ENCODE measurements at regions not wholly inside any gene's neighbourhood (a gene's known extent, or its start where the extent isn't known, plus 50 kb on each side); places are given as distances from the start of the nearest gene placed in this dataset.
"Not testable (repeated sequence)": the region's sequence is repeated elsewhere in the genome, so short reads cannot be mapped to it uniquely, and the experiment has no call there.

DNA sequence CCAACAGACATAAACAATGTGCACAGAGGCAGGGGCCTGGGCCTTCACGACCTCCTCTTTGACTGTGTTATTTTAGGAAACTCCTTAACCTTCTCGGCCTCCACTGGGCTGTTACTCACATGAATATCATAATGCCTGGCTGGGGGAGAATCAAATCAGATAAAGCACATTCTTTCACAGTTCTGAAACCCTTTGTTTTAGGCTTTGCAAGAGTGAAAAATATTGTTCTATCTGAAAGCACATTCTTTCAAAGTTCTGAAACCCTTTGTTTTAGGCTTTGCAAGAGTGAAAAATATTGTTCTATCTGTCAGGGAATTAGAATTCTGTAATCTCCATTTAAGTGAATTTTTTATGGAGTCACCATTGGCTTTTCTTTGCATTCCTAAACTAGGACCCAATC is 50.7 kb upstream of the SYNDIG1 start:
- ChIA-PET POLR2A (no interaction called here), CTCF (no interaction called here)
- Mint-ChIP-seq H3K9me3 (peaks cover 13% of the 10 kb centered on the region), H3K36me3 (ENCODE audit: low read depth) (no peaks in the 10 kb centered on the region), H3K4me3 (no peak overlapping the region), H3K27me3 (no peaks in the 10 kb centered on the region), H3K27ac (no peak overlapping the region), H3K4me1 (ENCODE audit: low read depth) (no peaks in the 10 kb centered on the region)
- H3K36me3 ChIP-seq (ENCODE audit: insufficient read depth, low read length): no peaks in the 10 kb centered on the region
- intact Hi-C loops (cut with DNase I, micrococcal nuclease): no loop called here
- H3K27ac ChIP-seq (ENCODE audit: low read depth in 1 of 2, low read length in 2 of 2): no peak overlapping the region
- no peaks in the 10 kb centered on the region for H3K27me3 ChIP-seq (ENCODE audit: control insufficient read depth in 1 of 2, insufficient read depth in 2 of 2, low read length in 2 of 2)
- TF ChIP-seq, protein P1, sequence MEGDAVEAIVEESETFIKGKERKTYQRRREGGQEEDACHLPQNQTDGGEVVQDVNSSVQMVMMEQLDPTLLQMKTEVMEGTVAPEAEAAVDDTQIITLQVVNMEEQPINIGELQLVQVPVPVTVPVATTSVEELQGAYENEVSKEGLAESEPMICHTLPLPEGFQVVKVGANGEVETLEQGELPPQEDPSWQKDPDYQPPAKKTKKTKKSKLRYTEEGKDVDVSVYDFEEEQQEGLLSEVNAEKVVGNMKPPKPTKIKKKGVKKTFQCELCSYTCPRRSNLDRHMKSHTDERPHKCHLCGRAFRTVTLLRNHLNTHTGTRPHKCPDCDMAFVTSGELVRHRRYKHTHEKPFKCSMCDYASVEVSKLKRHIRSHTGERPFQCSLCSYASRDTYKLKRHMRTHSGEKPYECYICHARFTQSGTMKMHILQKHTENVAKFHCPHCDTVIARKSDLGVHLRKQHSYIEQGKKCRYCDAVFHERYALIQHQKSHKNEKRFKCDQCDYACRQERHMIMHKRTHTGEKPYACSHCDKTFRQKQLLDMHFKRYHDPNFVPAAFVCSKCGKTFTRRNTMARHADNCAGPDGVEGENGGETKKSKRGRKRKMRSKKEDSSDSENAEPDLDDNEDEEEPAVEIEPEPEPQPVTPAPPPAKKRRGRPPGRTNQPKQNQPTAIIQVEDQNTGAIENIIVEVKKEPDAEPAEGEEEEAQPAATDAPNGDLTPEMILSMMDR (IDR thresholded peaks at IDR 0.05): no peak
- no peak for DNase-seq
- H3K4me1 ChIP-seq (ENCODE audit: insufficient read depth, low read length): no peaks in the 10 kb centered on the region
- no peak overlapping the region for H3K4me3 ChIP-seq (ENCODE audit: low read length)
- ATAC-seq (ENCODE audit: poor library complexity): no peak
- H3K9me3 ChIP-seq (ENCODE audit: control insufficient read depth in 1 of 2, insufficient read depth in 1 of 2, low read length in 2 of 2): peaks cover 0 to 17% of the 10 kb centered on the region in 2 experiments

DNA sequence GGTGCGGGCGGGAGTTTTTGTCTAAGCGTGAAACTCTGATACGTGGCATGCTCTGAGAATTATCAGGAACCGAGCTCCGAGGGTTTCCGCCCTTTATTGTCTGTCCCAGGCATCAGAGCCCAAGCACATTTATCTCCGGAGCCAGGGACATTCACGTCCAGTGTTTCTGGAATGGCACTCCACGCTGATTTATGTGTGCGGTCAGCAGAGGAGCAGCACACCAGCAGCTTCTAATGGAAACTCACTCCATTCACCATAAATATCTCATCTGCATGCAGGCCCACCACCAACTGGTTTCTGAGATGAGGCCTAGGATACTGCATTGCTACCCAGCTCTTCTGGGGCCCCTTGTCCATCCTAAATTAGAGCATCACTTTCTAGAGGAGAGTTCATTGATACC is 51.9 kb upstream of the SYNDIG1 start:
- Histone ChIP-seq H3K27ac (ENCODE audit: low read depth in 1 of 2, low read length in 2 of 2) (no peak overlapping the region), H3K27me3 (ENCODE audit: control insufficient read depth in 1 of 2, insufficient read depth in 2 of 2, low read length in 2 of 2) (no peaks in the 10 kb centered on the region), H3K9me3 (ENCODE audit: control insufficient read depth in 1 of 2, insufficient read depth in 1 of 2, low read length in 2 of 2) (peaks cover 0 to 17% of the 10 kb centered on the region in 2 experiments), H3K4me1 (ENCODE audit: insufficient read depth, low read length) (no peaks in the 10 kb centered on the region), H3K4me3 (ENCODE audit: low read length) (no peak overlapping the region), H3K36me3 (ENCODE audit: insufficient read depth, low read length) (no peaks in the 10 kb centered on the region)
- no peaks in the 10 kb centered on the region for H3K4me1 Mint-ChIP-seq (ENCODE audit: low read depth)
- ATAC-seq (ENCODE audit: poor library complexity) (no peak), DNase-seq (no peak)
- H3K27me3 Mint-ChIP-seq: no peaks in the 10 kb centered on the region
- intact Hi-C loops (cut with DNase I, micrococcal nuclease): no loop called here
- no peaks in the 10 kb centered on the region for H3K36me3 Mint-ChIP-seq (ENCODE audit: low read depth)
- no peak overlapping the region for H3K27ac Mint-ChIP-seq
- TF ChIP-seq, protein P1 (IDR thresholded peaks at IDR 0.05): no peak
- CTCF ChIA-PET: no interaction called here
- POLR2A ChIA-PET: no interaction called here
- H3K4me3 Mint-ChIP-seq: no peak overlapping the region
- peaks cover 13% of the 10 kb centered on the region for H3K9me3 Mint-ChIP-seq

DNA sequence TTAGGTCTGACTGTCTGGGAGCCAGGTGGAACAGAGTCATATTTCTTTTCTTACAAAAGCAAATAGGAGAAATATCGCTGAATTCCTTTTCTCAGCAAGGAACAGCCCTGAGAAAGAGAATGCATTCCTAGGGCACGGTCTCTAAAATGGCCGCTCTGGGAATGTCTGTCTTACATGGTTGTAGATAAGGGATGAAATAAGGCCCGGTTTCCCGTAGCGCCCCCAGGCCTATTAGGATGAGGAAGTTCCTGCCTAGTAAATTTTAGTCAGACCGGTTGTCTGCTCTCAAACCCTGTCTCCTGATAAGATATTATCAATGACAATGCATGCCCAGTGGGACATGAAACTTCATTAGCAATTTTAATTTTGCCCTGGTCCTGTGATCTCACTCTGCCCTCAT is 54.0 kb upstream of the SYNDIG1 start:
- DNase-seq; H3K4me1 Mint-ChIP-seq (ENCODE audit: low read depth); H3K27ac Mint-ChIP-seq; H3K4me3 Mint-ChIP-seq; H3K4me1 ChIP-seq (ENCODE audit: insufficient read depth, low read length); H3K27me3 Mint-ChIP-seq; H3K27ac ChIP-seq (ENCODE audit: low read depth in 1 of 2, low read length in 2 of 2); H3K36me3 ChIP-seq (ENCODE audit: insufficient read depth, low read length); intact Hi-C loops (cut with DNase I, micrococcal nuclease); H3K27me3 ChIP-seq (ENCODE audit: control insufficient read depth in 1 of 2, insufficient read depth in 2 of 2, low read length in 2 of 2); POLR2A ChIA-PET; H3K36me3 Mint-ChIP-seq (ENCODE audit: low read depth); CTCF ChIA-PET; H3K4me3 ChIP-seq (ENCODE audit: low read length); ATAC-seq (ENCODE audit: poor library complexity): not testable (repeated sequence)
- peaks cover 13% of the 10 kb centered on the region for H3K9me3 Mint-ChIP-seq
- peaks cover 0 to 15% of the 10 kb centered on the region in 2 experiments for H3K9me3 ChIP-seq (ENCODE audit: control insufficient read depth in 1 of 2, insufficient read depth in 1 of 2, low read length in 2 of 2)

DNA sequence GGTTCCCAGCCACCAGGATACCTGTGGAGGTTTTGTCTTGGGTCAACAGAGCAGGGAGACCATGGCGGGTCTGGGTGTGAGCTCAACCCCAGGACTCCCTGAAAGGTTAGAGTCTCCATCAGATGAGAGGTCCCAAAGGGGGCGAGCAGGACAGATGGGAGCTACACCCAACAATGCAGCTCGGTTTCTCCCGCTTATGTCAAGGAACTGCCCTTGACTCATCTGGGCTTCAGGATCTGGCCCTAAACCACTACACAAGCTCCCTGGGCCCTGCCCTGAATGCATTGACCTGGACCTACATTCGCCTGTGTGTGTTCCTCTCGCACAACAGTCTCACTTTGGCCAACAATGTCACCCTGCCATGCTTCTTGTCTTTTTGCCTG is 57.6 kb upstream of the SYNDIG1 start:
- Mint-ChIP-seq H3K9me3 (peaks cover 12% of the 10 kb centered on the region), H3K27me3 (no peaks in the 10 kb centered on the region), H3K4me3 (no peak overlapping the region), H3K4me1 (ENCODE audit: low read depth) (peaks cover 11% of the 10 kb centered on the region), H3K27ac (no peak overlapping the region), H3K36me3 (ENCODE audit: low read depth) (no peaks in the 10 kb centered on the region)
- Histone ChIP-seq H3K36me3 (ENCODE audit: insufficient read depth, low read length) (no peaks in the 10 kb centered on the region), H3K27me3 (ENCODE audit: control insufficient read depth in 1 of 2, insufficient read depth in 2 of 2, low read length in 2 of 2) (peaks cover 0 to 2% of the 10 kb centered on the region in 2 experiments), H3K27ac (ENCODE audit: low read depth in 1 of 2, low read length in 2 of 2) (no peak overlapping the region), H3K4me1 (ENCODE audit: insufficient read depth, low read length) (peaks cover 1% of the 10 kb centered on the region), H3K4me3 (ENCODE audit: low read length) (no peak overlapping the region), H3K9me3 (ENCODE audit: control insufficient read depth in 1 of 2, insufficient read depth in 1 of 2, low read length in 2 of 2) (peaks cover 0 to 12% of the 10 kb centered on the region in 2 experiments)
- TF ChIP-seq, protein P1 (IDR thresholded peaks at IDR 0.05): no peak
- ATAC-seq (ENCODE audit: poor library complexity) (no peak), DNase-seq (no peak)
- intact Hi-C loops (cut with DNase I, micrococcal nuclease): no loop called here
- ChIA-PET CTCF (no interaction called here), POLR2A (no interaction called here)

Data from CD4-positive, alpha-beta T cell (primary cell).